ENCODE measurements at regions not wholly inside any gene's neighbourhood (a gene's known extent, or its start where the extent isn't known, plus 50 kb on each side); places are given as distances from the start of the nearest gene placed in this dataset.

DNA sequence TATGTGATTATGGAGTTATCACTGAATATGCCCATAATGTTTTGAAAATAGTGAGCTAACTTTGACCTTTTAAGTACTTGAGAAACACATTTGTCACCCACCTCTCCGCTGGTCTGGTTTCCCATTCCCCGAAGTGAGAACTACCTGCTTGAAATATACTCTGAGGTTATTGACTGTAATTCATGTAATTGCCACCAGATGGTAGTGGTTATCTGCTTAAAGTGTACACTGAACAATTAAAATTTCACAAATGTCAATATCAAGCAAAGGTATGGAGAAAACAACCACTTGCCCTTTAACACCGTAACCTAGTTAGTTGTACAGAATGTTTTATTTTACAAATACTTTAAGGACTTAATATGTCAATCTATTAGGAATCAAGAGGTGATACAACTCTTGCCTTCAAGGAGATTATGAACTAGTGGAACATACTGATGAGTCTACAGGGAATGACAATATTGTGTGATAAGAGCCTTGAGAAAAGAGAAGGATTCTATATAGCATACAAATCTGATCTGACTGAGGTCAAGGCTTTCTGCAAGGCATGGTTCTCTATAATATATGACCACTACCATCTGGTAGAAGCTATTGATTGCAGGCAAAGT lies 316.8 kb upstream of the KCNH7 start:
- no peak for DNase-seq (ENCODE audit: low spot score)
- H3K27ac Mint-ChIP-seq = no peak overlapping the region
- no peaks in the 10 kb centered on the region for H3K27me3 Mint-ChIP-seq (ENCODE audit: low read depth)
- peak; percentile 78 for ATAC-seq
- POLR2A ChIA-PET = no interaction called here
- CTCF ChIA-PET = no interaction called here
- H3K4me1 Mint-ChIP-seq = no peaks in the 10 kb centered on the region
- TF ChIP-seq, protein P1, sequence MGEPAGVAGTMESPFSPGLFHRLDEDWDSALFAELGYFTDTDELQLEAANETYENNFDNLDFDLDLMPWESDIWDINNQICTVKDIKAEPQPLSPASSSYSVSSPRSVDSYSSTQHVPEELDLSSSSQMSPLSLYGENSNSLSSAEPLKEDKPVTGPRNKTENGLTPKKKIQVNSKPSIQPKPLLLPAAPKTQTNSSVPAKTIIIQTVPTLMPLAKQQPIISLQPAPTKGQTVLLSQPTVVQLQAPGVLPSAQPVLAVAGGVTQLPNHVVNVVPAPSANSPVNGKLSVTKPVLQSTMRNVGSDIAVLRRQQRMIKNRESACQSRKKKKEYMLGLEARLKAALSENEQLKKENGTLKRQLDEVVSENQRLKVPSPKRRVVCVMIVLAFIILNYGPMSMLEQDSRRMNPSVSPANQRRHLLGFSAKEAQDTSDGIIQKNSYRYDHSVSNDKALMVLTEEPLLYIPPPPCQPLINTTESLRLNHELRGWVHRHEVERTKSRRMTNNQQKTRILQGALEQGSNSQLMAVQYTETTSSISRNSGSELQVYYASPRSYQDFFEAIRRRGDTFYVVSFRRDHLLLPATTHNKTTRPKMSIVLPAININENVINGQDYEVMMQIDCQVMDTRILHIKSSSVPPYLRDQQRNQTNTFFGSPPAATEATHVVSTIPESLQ (CRISPR knock-in tag; IDR thresholded peaks at IDR 0.05) = no peak
- TF ChIP-seq, protein P2, sequence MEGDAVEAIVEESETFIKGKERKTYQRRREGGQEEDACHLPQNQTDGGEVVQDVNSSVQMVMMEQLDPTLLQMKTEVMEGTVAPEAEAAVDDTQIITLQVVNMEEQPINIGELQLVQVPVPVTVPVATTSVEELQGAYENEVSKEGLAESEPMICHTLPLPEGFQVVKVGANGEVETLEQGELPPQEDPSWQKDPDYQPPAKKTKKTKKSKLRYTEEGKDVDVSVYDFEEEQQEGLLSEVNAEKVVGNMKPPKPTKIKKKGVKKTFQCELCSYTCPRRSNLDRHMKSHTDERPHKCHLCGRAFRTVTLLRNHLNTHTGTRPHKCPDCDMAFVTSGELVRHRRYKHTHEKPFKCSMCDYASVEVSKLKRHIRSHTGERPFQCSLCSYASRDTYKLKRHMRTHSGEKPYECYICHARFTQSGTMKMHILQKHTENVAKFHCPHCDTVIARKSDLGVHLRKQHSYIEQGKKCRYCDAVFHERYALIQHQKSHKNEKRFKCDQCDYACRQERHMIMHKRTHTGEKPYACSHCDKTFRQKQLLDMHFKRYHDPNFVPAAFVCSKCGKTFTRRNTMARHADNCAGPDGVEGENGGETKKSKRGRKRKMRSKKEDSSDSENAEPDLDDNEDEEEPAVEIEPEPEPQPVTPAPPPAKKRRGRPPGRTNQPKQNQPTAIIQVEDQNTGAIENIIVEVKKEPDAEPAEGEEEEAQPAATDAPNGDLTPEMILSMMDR (IDR thresholded peaks at IDR 0.05) = peak; percentile 30; the same call in 1 of the 2 replicates
- H3K36me3 Mint-ChIP-seq = no peaks in the 10 kb centered on the region
- no peak overlapping the region for H3K4me3 Mint-ChIP-seq
- H3K9me3 Mint-ChIP-seq = no peaks in the 10 kb centered on the region

- no peak overlapping the region for H3K27ac Mint-ChIP-seq
- DNase-seq (ENCODE audit: low spot score) (no peak), ATAC-seq (no peak)
- ChIA-PET CTCF (no interaction called here), POLR2A (no interaction called here)
- TF ChIP-seq GRHL2 (CRISPR knock-in tag; IDR thresholded peaks at IDR 0.05; ENCODE audit: insufficient replicate concordance, severe bottlenecking) = no peak
- TF ChIP-seq, protein P3, sequence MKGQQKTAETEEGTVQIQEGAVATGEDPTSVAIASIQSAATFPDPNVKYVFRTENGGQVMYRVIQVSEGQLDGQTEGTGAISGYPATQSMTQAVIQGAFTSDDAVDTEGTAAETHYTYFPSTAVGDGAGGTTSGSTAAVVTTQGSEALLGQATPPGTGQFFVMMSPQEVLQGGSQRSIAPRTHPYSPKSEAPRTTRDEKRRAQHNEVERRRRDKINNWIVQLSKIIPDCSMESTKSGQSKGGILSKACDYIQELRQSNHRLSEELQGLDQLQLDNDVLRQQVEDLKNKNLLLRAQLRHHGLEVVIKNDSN (CRISPR knock-in tag; IDR thresholded peaks at IDR 0.05) = no peak
- no peak for TF ChIP-seq FOXP4 (CRISPR knock-in tag; IDR thresholded peaks at IDR 0.05)
- TF ChIP-seq HMGXB4 (CRISPR knock-in tag; IDR thresholded peaks at IDR 0.05) = no peak
- TF ChIP-seq CREB1 (CRISPR knock-in tag; IDR thresholded peaks at IDR 0.05) = no peak
- TF ChIP-seq OVOL2 (CRISPR knock-in tag; IDR thresholded peaks at IDR 0.05; ENCODE audit: borderline replicate concordance) = no peak
- TF ChIP-seq AFF4 (CRISPR knock-in tag; IDR thresholded peaks at IDR 0.05; ENCODE audit: borderline replicate concordance) = no peak
- TF ChIP-seq E2F5 (CRISPR knock-in tag; IDR thresholded peaks at IDR 0.05) = no peak
- TF ChIP-seq FOXJ3 (CRISPR knock-in tag; IDR thresholded peaks at IDR 0.05; ENCODE audit: borderline replicate concordance) = no peak
- no peak for TF ChIP-seq ZNF232 (CRISPR knock-in tag; IDR thresholded peaks at IDR 0.05)
- TF ChIP-seq IRF1 (CRISPR knock-in tag; IDR thresholded peaks at IDR 0.05) = no peak
- H3K36me3 Mint-ChIP-seq = peaks cover 21% of the 10 kb centered on the region
- no peaks in the 10 kb centered on the region for H3K4me1 Mint-ChIP-seq
- peaks cover 46% of the 10 kb centered on the region for H3K9me3 Mint-ChIP-seq
- no peak overlapping the region for H3K4me3 Mint-ChIP-seq
- H3K27me3 Mint-ChIP-seq (ENCODE audit: low read depth) = no peaks in the 10 kb centered on the region; the same call in 1 of the 2 replicates
These were observed 304.1 kb upstream of the KCNH7 start for GRCh38 chr2:163142618-163143017.

Measured in WTC11 (cell line).